ENCODE measurements at regions not wholly inside any gene's neighbourhood (a gene's known extent, or its start where the extent isn't known, plus 50 kb on each side); places are given as distances from the start of the nearest gene placed in this dataset.

DNA sequence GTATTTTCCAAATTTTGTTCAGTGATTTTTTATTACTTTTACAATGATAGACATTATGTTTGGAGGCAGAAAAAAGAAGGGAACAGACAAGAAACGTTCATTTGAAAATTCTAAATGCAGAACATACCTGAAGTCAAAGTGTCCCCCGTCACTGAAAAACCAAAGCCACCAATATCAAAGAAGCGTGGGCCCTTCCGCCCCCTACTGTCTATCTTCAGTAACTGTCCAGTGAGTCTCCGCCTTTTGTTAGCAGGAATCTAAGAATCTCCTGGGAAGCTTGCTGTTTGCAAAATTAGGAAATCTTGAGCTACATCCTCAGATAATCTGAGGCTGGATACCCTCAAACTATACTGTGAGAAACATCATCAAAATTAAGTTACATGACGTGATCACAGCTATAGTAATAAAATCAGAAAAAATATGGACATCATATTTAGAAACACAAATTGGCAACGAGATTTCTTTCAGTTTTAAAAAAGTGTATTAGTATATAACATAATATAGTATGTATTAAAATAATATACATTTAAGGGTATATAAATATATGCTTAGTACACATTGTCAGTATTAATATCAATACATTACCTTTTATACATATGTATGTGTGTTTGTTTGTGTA, 169.3 kb upstream of the AKR1E2 start:
- peaks cover 4% of the 10 kb centered on the region for H3K36me3 Mint-ChIP-seq

DNA sequence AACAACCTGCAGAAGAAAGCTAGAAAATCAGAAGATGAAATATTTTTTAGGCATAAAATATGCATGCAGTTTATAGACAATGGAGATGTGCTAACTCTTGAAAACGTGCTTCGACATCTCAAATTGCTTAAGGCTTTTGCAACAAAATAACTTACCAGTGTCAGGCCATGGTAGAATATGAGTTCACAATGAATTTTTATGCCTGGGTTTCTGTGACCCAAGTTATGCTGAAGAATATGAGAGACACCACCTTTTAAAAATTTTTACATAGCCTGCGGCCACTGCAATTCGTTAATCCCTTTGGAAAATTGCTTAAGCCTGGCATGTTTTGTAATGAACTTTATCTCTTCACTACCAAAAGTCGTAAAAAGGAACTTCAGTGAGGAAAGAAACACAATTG, 170.1 kb upstream of the AKR1E2 start:
- Mint-ChIP-seq H3K27me3 (peaks cover 27% of the 10 kb centered on the region), H3K36me3 (peaks cover 4% of the 10 kb centered on the region), H3K4me1 (peaks cover 17% of the 10 kb centered on the region), H3K27ac (no peak overlapping the region), H3K9me3 (no peaks in the 10 kb centered on the region), H3K4me3 (no peak overlapping the region)
- DNase-seq (no peak), ATAC-seq (ENCODE audit: low read depth) (no peak)
- POLR2A ChIA-PET = interaction anchor here (1.2 kb wide), 1 partner anchor 872 kb away, joined by 3 read pairs; no protein-coding TSS in a partner anchor

More for the DNA sequence above, 169.3 kb upstream of the AKR1E2 start:
- Mint-ChIP-seq H3K9me3 (no peaks in the 10 kb centered on the region), H3K27ac (no peak overlapping the region), H3K4me3 (no peak overlapping the region), H3K4me1 (peaks cover 11% of the 10 kb centered on the region), H3K27me3 (peaks cover 30% of the 10 kb centered on the region)
- POLR2A ChIA-PET = interaction anchor here (1.0 kb wide), 1 partner anchor 871 kb away, joined by 3 read pairs; the partner anchor contains the start of gene KLF6
- no peak for DNase-seq
- no peak for ATAC-seq (ENCODE audit: low read depth)

DNA sequence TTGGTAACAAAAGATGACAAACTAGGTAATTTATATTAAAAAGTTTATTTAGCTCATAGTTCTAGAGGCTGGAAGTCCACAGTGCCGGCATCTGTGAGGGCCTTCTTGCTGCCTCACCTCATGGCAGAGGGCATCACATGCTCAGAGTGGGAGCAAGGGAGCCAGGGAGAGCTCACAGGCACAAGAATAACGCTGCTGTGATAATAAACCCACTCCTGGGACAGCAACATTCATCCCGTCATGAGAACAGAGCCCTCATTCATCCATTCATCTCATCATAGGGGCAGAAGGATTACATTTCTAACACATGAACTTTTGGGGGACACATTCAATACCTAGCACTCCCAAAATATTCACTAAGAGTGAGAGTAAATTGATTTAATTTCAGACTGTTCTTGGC, 170.6 kb upstream of the AKR1E2 start:
- H3K9me3 Mint-ChIP-seq = no peaks in the 10 kb centered on the region
- peaks cover 22% of the 10 kb centered on the region for H3K27me3 Mint-ChIP-seq
- peaks cover 4% of the 10 kb centered on the region for H3K36me3 Mint-ChIP-seq
- POLR2A ChIA-PET = interaction anchor here (0.6 to 1.2 kb wide), 2 partner anchors 512 to 872 kb away, joined by 3 to 5 read pairs; no protein-coding TSS in a partner anchor
- ATAC-seq (ENCODE audit: low read depth) (no peak), DNase-seq (no peak)
- H3K27ac Mint-ChIP-seq = no peak overlapping the region
- H3K4me3 Mint-ChIP-seq = no peak overlapping the region
- peaks cover 17% of the 10 kb centered on the region for H3K4me1 Mint-ChIP-seq

DNA sequence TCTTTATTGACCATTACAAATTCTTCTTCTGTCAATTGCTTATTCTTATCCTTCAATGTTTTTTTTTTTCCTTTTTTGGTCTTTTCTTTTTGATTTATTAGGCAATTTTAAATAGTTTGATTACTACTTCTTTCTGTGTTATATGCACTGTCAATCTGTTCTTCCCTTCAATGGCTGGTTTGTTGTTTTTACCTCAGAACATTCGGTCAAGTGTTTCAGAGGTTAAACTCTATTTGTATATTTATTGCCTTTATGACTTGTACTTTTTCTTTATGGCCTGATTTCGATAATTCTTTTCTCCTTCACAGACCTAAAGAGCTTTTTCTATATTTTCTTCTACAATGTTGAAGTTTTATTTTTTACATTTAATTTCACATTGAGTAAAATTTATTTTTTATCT, 171.5 kb upstream of the AKR1E2 start:
- H3K27ac Mint-ChIP-seq = no peak overlapping the region
- H3K4me3 Mint-ChIP-seq = no peak overlapping the region
- peaks cover 4% of the 10 kb centered on the region for H3K36me3 Mint-ChIP-seq
- DNase-seq (no peak), ATAC-seq (ENCODE audit: low read depth) (no peak)
- H3K27me3 Mint-ChIP-seq = peaks cover 15% of the 10 kb centered on the region
- H3K4me1 Mint-ChIP-seq = peaks cover 21% of the 10 kb centered on the region
- POLR2A ChIA-PET = interaction anchor here (1.2 kb wide), 1 partner anchor 871 kb away, joined by 3 read pairs; no protein-coding TSS in a partner anchor
- H3K9me3 Mint-ChIP-seq = no peaks in the 10 kb centered on the region

DNA sequence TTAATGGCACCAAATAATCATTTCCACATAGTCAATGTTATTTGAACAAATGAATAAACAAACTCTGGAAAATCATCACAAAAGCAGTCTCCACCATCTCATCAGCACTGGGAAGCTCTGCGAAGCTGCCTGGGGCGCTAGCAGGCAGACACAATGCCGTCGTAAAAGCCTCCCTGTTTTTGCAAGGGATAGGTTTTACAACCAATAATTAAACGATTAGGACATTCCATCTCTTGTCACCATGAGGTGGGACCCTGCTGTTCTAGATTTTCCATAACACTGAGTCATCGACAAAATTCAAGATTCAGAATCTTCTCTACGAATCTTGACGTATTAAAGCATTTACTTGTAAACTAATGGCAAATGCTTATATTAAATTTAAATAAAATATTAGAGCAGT, 172.8 kb upstream of the AKR1E2 start:
- Mint-ChIP-seq H3K27ac (no peak overlapping the region), H3K4me1 (peaks cover 21% of the 10 kb centered on the region), H3K4me3 (no peak overlapping the region), H3K9me3 (no peaks in the 10 kb centered on the region), H3K27me3 (peaks cover 12% of the 10 kb centered on the region), H3K36me3 (peaks cover 4% of the 10 kb centered on the region)
- ATAC-seq (ENCODE audit: low read depth) (no peak), DNase-seq (no peak)
- POLR2A ChIA-PET = no interaction called here

DNA sequence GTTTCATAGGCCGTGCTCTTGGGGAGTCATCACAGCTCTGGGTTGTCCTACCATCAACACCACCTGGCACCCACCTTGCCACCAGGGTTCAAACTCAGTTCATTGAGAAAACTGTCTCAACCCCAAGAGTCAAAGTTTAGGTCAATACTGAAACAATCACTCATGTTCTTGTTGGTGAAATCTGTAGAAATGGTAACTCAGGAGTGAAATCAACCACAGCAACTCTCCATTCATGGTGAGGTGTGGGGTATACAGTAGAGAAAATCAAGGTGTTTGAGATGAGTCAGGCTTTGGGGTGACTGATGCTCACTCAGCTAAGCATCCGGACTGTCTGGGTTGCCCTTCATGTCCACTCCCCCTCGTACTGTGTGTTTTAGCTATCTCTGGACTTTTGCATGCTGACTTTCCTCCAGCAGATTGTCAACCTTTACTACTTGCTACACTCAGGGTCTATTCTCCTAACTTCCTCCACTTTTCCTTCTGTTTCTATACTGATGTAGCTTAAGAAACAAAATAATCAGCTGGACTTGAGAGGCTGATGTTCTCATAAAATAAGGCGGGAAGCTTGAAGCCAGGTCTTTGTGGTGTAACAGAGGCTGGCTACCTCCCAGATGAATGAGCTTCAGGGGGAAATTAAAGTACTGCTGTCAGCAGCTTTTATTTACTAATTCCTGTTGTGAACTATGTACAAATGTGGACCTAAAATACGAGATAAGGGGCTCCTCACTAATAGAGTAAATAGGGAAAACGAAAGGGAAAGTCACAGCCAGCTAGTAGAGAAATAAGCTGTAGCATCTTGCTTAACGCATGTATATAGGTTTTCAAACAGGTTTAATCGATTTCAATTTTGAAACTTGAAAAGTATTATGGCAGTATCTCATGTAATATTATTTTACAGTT, 173.6 kb upstream of the AKR1E2 start:
- H3K9me3 Mint-ChIP-seq = no peaks in the 10 kb centered on the region
- POLR2A ChIA-PET = no interaction called here
- peaks cover 4% of the 10 kb centered on the region for H3K36me3 Mint-ChIP-seq
- peaks cover 12% of the 10 kb centered on the region for H3K27me3 Mint-ChIP-seq
- ATAC-seq (ENCODE audit: low read depth) = peak; percentile 50
- H3K4me1 Mint-ChIP-seq = peaks cover 24% of the 10 kb centered on the region
- H3K27ac Mint-ChIP-seq = peak overlapping the region; percentile 7
- peak overlapping the region; percentile 42 for H3K4me3 Mint-ChIP-seq
- DNase-seq = no peak

DNA sequence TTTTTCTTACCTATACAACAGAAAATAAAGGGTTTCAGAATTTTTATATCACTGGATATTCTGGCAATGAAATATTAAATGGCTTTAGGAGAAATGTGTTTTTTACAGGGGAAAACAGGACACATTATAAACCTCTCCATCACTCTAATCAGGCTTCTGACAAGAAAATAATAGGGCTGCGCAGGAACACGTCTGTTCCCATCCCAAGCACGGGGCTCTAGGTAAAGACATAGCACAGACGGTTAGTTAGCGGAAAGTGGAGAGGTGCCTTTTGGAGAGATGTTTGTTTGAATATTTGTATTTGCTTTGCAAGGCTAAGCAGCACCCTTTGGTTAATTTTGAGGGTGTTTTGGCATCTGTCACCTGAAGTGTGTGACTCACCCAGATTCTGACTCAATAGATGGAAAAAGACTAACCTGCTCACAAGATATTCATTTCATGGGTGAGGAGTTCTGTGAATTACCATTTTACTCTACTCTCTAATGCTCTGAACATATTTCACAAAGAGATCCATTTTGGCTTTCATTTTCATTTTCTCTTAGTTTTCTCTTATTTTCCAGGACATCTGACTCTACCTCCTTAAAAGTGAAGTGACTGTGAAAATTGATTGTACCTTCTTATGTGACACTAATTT, 174.5 kb upstream of the AKR1E2 start:
- peaks cover 4% of the 10 kb centered on the region for H3K36me3 Mint-ChIP-seq
- peak overlapping the region; percentile 42 for H3K4me3 Mint-ChIP-seq
- no peak for DNase-seq
- POLR2A ChIA-PET = no interaction called here
- H3K27me3 Mint-ChIP-seq = peaks cover 14% of the 10 kb centered on the region
- H3K9me3 Mint-ChIP-seq = no peaks in the 10 kb centered on the region
- peak overlapping the region; percentile 16 for H3K27ac Mint-ChIP-seq
- ATAC-seq (ENCODE audit: low read depth) = peak; percentile 50
- peaks cover 24% of the 10 kb centered on the region for H3K4me1 Mint-ChIP-seq

DNA sequence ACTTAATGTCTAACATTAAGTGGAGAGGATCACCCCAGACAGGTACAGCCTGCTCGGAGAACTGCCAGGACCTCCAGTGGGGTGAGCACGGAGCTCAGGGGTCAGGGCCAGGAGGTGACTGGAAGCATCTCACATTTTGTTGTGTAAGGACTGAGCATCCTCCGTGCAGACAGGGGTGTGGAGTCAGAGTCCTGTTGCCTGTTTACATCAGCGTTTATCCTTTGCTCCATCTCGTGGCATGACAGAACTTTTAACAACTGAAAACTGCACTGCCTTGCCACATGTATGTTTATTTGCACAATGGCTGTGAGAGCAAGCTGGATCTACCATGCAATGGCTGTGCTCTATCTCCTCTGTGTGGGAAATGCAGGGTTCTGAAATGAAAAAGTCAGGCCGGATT, 175.4 kb upstream of the AKR1E2 start:
- POLR2A ChIA-PET = interaction anchor here (0.5 kb wide), 1 partner anchor 591 kb away, joined by 3 read pairs; no protein-coding TSS in a partner anchor
- peaks cover 24% of the 10 kb centered on the region for H3K4me1 Mint-ChIP-seq
- no peaks in the 10 kb centered on the region for H3K9me3 Mint-ChIP-seq
- H3K36me3 Mint-ChIP-seq = peaks cover 4% of the 10 kb centered on the region
- H3K27me3 Mint-ChIP-seq = peaks cover 14% of the 10 kb centered on the region
- no peak overlapping the region for H3K4me3 Mint-ChIP-seq
- no peak for DNase-seq
- no peak overlapping the region for H3K27ac Mint-ChIP-seq
- no peak for ATAC-seq (ENCODE audit: low read depth)

DNA sequence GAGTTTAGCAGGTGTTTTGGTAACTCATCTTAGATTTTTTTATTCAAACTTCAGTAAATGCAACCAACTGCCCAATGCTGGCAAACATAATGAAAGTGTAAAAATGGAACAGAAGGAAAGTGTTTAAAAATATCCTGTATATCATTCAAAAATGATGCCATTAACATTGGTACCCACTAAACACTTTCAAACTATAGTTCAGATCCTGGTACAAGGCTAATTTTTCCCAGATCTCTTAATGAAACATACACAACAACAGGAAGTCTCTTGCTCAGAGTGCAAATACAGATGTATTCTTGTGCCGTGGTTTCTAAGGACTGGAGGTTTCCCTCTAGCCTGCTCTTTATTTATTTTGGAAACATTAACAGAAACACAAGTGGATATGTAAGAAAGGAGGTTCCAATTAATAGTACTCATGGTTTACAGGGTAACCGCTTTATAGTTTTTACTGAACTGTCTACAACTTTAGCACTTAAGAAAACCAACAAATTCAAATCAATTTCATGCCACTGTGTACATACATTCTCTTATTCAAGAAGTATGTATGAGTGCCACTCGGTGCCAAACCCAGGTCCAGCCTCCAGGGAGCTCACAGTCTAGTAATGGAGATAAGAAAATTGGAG, 176.0 kb upstream of the AKR1E2 start:
- H3K36me3 Mint-ChIP-seq = peaks cover 4% of the 10 kb centered on the region
- H3K4me1 Mint-ChIP-seq = peaks cover 24% of the 10 kb centered on the region
- POLR2A ChIA-PET = interaction anchor here (0.5 kb wide), 1 partner anchor 590 kb away, joined by 3 read pairs; no protein-coding TSS in a partner anchor
- H3K4me3 Mint-ChIP-seq = no peak overlapping the region
- H3K27me3 Mint-ChIP-seq = peaks cover 8% of the 10 kb centered on the region
- ATAC-seq (ENCODE audit: low read depth) (no peak), DNase-seq (no peak)
- H3K27ac Mint-ChIP-seq = no peak overlapping the region
- H3K9me3 Mint-ChIP-seq = no peaks in the 10 kb centered on the region

DNA sequence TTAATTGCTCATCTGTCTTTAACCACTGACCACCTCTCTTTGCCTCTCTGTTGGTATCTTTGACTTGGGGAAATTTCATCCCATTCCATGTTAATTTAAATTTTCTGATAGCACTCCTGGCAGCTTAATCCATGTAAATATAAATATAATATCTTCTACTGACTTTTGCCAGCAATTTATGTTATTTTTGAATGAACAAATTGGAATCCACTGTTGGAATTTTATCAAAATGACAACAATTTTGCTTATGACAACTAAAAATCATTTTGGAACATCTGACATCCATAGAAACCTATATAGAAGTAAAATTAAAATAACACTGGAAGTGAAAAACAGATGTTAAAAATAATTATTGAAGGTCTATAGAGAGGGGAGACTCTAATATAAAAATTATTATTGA, 176.5 kb upstream of the AKR1E2 start:
- Mint-ChIP-seq H3K27ac (no peak overlapping the region), H3K4me3 (no peak overlapping the region), H3K36me3 (peaks cover 4% of the 10 kb centered on the region), H3K27me3 (peaks cover 3% of the 10 kb centered on the region), H3K4me1 (peaks cover 24% of the 10 kb centered on the region), H3K9me3 (no peaks in the 10 kb centered on the region)
- no peak for DNase-seq
- POLR2A ChIA-PET = no interaction called here
- no peak for ATAC-seq (ENCODE audit: low read depth)

DNA sequence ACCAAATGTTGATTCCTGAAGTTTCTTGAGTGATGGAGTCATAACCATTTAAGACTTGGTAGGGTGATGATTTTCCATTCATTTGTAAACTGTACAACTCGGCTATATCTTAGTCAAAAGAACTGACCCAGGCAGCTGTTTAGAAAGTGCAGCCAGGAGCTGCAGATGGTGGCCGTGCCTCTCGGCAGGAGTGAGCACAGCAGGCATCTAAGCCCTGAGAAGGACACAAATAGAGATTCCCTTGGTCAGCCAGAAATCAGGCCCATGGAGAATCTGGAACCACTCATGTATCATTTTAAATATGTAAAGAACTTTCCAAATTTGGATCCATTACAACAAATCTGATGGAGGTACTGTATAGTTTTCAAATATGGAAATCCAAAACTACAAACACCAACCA, 177.0 kb upstream of the AKR1E2 start:
- Mint-ChIP-seq H3K36me3 (peaks cover 4% of the 10 kb centered on the region), H3K27ac (no peak overlapping the region), H3K4me3 (no peak overlapping the region), H3K4me1 (peaks cover 24% of the 10 kb centered on the region), H3K27me3 (peaks cover 2% of the 10 kb centered on the region), H3K9me3 (no peaks in the 10 kb centered on the region)
- ATAC-seq (ENCODE audit: low read depth) (no peak), DNase-seq (no peak)
- POLR2A ChIA-PET = no interaction called here

DNA sequence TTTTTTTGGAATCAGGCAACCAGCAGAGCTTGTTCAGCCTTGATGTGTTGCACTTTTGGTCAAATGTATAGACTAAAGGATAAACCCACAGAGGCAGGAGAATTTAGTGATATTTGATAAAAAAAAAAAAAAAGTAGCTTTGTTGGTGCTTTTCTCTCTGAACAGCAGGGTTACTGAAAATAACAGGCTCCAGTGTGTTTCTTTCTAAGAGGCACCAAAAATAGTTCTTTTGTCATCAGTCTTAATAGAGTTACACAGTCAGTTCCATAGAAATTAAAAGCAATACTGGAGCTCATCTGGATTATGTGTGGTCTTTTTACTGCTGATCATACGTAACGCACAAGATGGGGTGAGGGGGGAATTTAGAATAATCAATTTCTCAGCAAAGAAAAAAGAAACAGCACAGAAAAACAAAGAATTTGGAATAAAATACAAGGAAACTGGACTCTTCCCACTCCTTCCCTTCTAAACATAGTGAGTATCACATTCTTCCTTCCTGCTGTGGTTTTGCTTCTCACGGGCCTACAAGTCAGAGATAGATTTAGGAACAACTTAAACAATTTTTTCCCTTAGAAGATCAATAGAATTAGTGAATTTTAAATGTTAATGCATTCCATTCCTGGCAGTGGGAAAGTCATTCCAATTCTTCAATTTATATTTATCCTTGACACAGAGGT, 178.8 kb upstream of the AKR1E2 start:
- Mint-ChIP-seq H3K36me3 (peaks cover 4% of the 10 kb centered on the region), H3K9me3 (no peaks in the 10 kb centered on the region), H3K4me1 (peaks cover 19% of the 10 kb centered on the region), H3K27ac (no peak overlapping the region), H3K27me3 (peaks cover 2% of the 10 kb centered on the region), H3K4me3 (no peak overlapping the region)
- POLR2A ChIA-PET = no interaction called here
- no peak for DNase-seq
- ATAC-seq (ENCODE audit: low read depth) = no peak

DNA sequence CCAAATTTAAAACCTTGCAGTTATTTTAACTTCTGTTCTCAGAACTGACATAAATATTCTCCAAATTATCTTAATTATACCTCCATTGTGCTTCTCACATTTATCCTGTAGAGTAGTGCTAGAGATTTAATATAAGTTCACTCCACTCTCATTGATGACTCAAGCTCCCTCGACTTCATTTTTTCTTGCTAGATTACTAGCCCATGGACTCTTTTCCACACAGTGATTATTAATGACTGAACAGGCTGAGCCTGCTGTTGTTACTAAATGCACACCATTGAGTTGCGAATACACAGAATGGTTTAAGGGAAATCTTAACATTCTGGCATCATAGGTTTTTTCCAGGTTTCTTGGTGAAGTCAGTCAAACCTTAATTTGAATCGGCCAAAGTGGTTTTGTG, 179.5 kb upstream of the AKR1E2 start:
- Mint-ChIP-seq H3K4me1 (peaks cover 13% of the 10 kb centered on the region), H3K9me3 (no peaks in the 10 kb centered on the region), H3K27me3 (peaks cover 2% of the 10 kb centered on the region), H3K4me3 (no peak overlapping the region), H3K36me3 (no peaks in the 10 kb centered on the region), H3K27ac (no peak overlapping the region)
- no peak for ATAC-seq (ENCODE audit: low read depth)
- POLR2A ChIA-PET = no interaction called here
- DNase-seq = no peak
